ENCODE measurements at regions not wholly inside any gene's neighbourhood (a gene's known extent, or its start where the extent isn't known, plus 50 kb on each side); places are given as distances from the start of the nearest gene placed in this dataset.

DNA sequence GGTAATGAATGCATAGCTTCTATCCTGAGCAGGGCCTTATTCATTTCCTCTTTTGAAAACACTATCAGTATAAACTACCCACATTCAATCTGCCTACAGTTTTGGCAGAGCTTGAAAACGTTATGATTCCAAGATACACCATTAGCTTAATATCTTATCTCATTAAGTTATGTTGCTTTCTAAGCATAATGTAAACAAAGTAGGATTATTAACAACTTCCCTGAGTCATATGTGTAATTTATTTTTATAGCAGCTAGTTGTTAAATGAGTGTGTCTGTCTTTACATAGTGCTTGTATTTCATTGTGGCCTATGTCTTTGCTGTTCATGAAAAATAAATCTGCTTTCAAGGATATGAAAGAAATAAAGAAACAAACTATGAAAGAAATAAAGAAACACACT lies 106.2 kb upstream of the DLX6 start:
- TF ChIP-seq CTCF (IDR thresholded peaks at IDR 0.05) (no peak), POLR2AphosphoS5 (IDR thresholded peaks at IDR 0.05) (no peak), POLR2A (IDR thresholded peaks at IDR 0.05) (no peak)
